ENCODE measurements at regions not wholly inside any gene's neighbourhood (a gene's known extent, or its start where the extent isn't known, plus 50 kb on each side); places are given as distances from the start of the nearest gene placed in this dataset.

DNA sequence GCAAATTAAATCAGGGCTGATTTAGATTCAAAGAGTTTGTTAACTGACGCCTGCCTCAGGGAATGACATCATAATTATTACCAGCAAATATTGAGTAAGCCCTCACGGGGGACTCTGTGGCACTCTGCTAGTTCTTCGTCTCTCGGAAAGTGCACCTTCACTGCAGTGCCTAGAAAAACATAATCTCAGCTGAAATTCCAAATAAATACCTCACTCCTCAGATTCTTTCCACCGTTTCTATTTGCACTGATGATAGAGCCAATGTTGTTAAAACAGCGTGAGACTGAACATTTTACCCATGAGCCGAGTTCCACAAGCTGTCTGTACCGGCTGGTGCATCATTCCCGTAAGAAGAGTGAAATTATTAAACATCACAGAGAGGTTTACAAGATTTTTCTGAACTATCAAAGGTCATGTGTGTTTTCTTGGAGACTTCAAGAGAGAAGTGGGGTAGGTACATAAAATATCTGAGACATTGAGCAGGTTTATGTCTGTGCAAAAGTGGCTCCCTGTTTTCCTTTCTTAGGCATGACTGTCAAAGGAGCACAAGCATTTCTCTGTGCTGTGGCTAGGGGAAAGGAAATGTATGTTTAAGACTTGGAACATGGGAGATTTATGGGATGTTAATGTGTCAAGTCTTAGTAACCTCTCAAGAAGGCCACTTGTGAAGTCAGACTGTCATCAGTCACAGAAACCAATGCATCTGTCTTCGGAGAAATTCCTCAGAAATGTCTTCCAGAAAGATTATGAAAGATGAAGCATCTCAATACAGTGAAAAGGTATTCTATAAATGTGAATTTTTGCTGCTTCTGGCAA lies 119.6 kb downstream of the CBLL2 start:
- TF ChIP-seq, protein P1, sequence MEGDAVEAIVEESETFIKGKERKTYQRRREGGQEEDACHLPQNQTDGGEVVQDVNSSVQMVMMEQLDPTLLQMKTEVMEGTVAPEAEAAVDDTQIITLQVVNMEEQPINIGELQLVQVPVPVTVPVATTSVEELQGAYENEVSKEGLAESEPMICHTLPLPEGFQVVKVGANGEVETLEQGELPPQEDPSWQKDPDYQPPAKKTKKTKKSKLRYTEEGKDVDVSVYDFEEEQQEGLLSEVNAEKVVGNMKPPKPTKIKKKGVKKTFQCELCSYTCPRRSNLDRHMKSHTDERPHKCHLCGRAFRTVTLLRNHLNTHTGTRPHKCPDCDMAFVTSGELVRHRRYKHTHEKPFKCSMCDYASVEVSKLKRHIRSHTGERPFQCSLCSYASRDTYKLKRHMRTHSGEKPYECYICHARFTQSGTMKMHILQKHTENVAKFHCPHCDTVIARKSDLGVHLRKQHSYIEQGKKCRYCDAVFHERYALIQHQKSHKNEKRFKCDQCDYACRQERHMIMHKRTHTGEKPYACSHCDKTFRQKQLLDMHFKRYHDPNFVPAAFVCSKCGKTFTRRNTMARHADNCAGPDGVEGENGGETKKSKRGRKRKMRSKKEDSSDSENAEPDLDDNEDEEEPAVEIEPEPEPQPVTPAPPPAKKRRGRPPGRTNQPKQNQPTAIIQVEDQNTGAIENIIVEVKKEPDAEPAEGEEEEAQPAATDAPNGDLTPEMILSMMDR (IDR thresholded peaks at IDR 0.05) = no peak
- Mint-ChIP-seq H3K4me1 (ENCODE audit: low read depth) (peaks cover 59% of the 10 kb centered on the region), H3K9me3 (no peaks in the 10 kb centered on the region), H3K27me3 (ENCODE audit: insufficient read depth) (no peaks in the 10 kb centered on the region), H3K4me3 (peak overlapping the region; percentile 25; the same call in 1 of the 2 replicates), H3K36me3 (ENCODE audit: low read depth) (no peaks in the 10 kb centered on the region), H3K27ac (peak overlapping the region; percentile 24; the same call in 1 of the 2 replicates)
- no peak for DNase-seq

DNA sequence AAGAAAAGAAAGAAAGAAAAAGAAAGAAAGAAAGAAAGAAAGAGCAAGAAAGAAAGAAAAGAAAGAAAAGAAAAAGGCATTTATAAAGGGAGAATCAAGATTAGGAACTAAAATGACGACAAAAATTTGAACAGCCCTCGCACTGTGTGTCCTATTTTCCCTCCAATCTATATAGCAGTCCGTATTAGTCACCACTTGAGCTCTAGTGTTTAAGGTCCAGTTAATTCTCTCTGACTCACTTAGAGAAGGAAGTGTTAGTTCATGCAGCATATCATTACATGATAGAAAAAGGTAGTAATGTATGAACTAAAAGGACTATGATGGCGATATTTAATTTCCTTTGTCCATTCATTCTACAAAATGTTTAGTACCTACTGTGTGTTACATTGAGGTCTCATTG lies 122.7 kb downstream of the CBLL2 start:
- no peak overlapping the region for H3K4me3 Mint-ChIP-seq
- H3K36me3 Mint-ChIP-seq (ENCODE audit: low read depth) = peaks cover 20% of the 10 kb centered on the region
- peak; percentile 21 for DNase-seq
- TF ChIP-seq, protein P1 (IDR thresholded peaks at IDR 0.05) = no peak
- peaks cover 22% of the 10 kb centered on the region for H3K9me3 Mint-ChIP-seq
- no peaks in the 10 kb centered on the region for H3K27me3 Mint-ChIP-seq (ENCODE audit: insufficient read depth)
- H3K27ac Mint-ChIP-seq = no peak overlapping the region
- peaks cover 60% of the 10 kb centered on the region for H3K4me1 Mint-ChIP-seq (ENCODE audit: low read depth)

DNA sequence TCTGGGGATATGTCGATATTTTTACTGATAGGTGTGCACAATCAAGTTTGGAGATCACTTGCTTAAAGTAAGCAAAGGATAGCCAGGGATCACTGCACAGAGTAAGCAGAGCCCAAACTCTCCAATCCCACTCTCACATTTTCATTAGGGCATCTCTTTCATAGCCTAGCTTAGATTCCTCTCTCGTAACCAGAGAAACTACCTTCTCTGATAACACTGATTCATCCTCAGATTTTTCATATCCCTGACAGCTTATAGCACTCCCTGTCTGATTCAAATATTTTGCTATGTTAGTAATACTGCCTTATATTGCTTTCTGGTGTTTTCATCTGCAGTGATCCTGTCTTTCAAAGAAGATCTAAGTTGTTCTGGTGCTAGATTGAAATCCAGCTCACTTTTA lies 123.7 kb downstream of the CBLL2 start:
- Mint-ChIP-seq H3K4me3 (no peak overlapping the region), H3K9me3 (peaks cover 22% of the 10 kb centered on the region), H3K36me3 (ENCODE audit: low read depth) (peaks cover 20% of the 10 kb centered on the region), H3K27ac (peak overlapping the region; percentile 73), H3K4me1 (ENCODE audit: low read depth) (peaks cover 60% of the 10 kb centered on the region), H3K27me3 (ENCODE audit: insufficient read depth) (no peaks in the 10 kb centered on the region)
- TF ChIP-seq, protein P1 (IDR thresholded peaks at IDR 0.05) = no peak
- DNase-seq = peak; percentile 29

DNA sequence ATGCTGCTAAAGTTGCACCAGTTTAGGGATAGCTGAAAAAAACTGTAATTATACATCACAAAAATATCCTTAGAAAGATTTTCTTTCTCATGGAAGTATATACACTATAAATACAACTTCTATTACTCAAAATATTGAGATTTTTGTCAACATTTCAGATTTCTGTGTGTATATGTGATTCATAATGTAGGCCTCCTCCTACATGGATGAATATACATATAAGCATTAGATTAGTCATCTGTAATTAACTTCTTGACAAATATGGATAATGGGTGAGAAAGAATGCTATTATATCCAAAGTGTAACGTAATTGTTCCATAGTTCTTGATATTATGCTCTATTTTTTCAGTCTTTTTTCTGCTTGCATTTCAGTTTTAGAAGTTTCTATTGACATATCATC lies 124.9 kb downstream of the CBLL2 start:
- Mint-ChIP-seq H3K36me3 (ENCODE audit: low read depth) (peaks cover 25% of the 10 kb centered on the region), H3K27me3 (ENCODE audit: insufficient read depth) (no peaks in the 10 kb centered on the region), H3K4me3 (no peak overlapping the region), H3K27ac (no peak overlapping the region; the same call in 1 of the 2 replicates), H3K9me3 (peaks cover 22% of the 10 kb centered on the region), H3K4me1 (ENCODE audit: low read depth) (peaks cover 51% of the 10 kb centered on the region)
- TF ChIP-seq, protein P1 (IDR thresholded peaks at IDR 0.05) = no peak
- DNase-seq = no peak

DNA sequence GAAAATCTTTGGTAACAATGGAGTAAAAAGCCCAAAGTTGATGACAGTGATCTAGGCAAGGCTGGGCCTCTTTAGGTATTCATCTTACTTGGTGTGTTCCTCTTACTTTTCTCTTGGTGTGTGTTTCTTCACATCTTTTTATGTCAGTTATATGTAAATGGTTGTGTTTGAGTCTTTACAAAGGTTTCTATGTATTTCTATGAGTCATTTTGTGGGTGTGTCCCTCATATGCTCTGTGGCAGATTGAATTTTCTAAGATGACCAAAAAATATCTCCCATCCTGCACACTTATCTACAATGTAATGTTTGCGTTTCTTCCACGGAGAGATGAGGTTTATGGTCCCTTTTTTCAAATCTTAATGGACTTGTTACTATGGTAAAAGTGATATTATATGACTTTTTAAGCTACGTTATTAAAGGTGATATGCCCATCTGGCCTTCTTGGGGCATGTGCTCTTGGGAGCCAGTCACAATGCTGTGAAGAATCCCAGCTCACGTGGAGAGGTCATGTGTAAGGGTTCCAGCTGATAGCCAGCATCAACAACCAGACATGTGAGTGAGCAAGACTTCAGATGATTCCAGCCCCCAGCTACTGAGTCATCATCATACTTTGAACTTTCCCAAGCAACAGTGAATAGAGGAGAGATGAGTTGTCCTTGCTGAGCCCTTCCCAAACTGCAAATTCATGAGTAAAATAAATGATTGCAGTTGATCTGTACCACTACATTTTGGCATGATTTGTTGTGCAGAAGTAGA lies 126.9 kb downstream of the CBLL2 start:
- DNase-seq = no peak
- Mint-ChIP-seq H3K4me3 (no peak overlapping the region), H3K27me3 (ENCODE audit: insufficient read depth) (no peaks in the 10 kb centered on the region), H3K9me3 (peaks cover 22% of the 10 kb centered on the region), H3K4me1 (ENCODE audit: low read depth) (peaks cover 48% of the 10 kb centered on the region), H3K27ac (peak overlapping the region; percentile 68; the same call in 1 of the 2 replicates), H3K36me3 (ENCODE audit: low read depth) (peaks cover 27% of the 10 kb centered on the region)
- TF ChIP-seq, protein P1 (IDR thresholded peaks at IDR 0.05) = no peak
